ENCODE measurements at regions not wholly inside any gene's neighbourhood (a gene's known extent, or its start where the extent isn't known, plus 50 kb on each side); places are given as distances from the start of the nearest gene placed in this dataset.

DNA sequence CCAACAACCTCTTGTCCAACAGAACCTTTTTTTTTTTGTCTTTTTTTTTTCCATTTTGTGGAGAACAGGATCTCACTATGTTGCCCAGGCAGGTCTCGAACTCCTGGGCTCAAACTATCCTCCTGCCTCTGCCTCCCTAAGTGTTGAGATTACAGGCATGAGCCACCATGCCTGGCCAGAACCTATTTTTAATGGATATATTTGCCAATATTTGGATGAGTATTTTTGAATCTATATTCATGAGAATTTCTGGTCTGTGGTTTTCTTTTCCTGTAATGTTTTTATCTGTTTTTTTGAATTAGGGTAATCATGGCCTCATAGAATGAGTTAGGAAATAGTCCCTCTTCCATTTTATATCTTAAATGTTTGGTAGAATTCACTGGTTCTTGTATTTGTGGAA lies 70.4 kb upstream of the RET start:
- H3K4me1 ChIP-seq = no peaks in the 10 kb centered on the region
- H3K27ac ChIP-seq = no peak overlapping the region
- H3K4me2 ChIP-seq = no peak overlapping the region
- H3K9me3 ChIP-seq (replicated peaks in 1 of 11) = peaks cover 7 to 18% (median 13%) of the 10 kb centered on the region in 11 experiments; a peak in 14 of 22 replicates
- no peaks in the 10 kb centered on the region for H3K27me3 ChIP-seq
- no peak overlapping the region for H3K4me3 ChIP-seq
- H3K36me3 ChIP-seq = no peaks in the 10 kb centered on the region
- H3K9ac ChIP-seq = no peak overlapping the region
- no peak for TF ChIP-seq Cebpa-rat (IDR thresholded peaks at IDR 0.05)
- H4K20me1 ChIP-seq = no peaks in the 10 kb centered on the region

DNA sequence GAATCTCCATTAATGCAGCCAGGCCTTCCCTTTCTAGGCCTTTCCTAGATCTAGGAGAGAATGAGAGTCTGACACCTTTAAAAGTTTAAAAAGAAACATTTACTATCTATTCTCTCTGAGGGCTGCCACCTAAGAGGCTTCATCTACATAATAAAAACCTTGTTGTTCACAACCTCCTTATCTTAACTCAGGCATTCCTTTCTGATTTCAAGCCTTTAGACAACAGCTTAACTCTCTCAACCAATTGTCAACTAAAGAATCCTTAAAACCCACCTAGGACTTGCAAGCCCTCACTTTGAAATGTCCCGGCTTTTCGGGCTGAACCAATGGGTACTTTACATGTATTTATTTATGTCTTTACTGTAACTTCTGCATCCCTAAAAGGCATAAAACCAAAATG lies 64.3 kb upstream of the RET start:
- no peaks in the 10 kb centered on the region for H3K27me3 ChIP-seq
- no peak overlapping the region for H3K9ac ChIP-seq
- TF ChIP-seq Cebpa-rat (IDR thresholded peaks at IDR 0.05) = no peak
- H4K20me1 ChIP-seq = no peaks in the 10 kb centered on the region
- H3K9me3 ChIP-seq (replicated peaks in 1 of 11) = peaks cover 7 to 18% (median 13%) of the 10 kb centered on the region in 11 experiments; a peak in 14 of 22 replicates
- H3K4me1 ChIP-seq = no peaks in the 10 kb centered on the region
- no peak overlapping the region for H3K27ac ChIP-seq
- H3K36me3 ChIP-seq = no peaks in the 10 kb centered on the region
- no peak overlapping the region for H3K4me2 ChIP-seq
- no peak overlapping the region for H3K4me3 ChIP-seq

DNA sequence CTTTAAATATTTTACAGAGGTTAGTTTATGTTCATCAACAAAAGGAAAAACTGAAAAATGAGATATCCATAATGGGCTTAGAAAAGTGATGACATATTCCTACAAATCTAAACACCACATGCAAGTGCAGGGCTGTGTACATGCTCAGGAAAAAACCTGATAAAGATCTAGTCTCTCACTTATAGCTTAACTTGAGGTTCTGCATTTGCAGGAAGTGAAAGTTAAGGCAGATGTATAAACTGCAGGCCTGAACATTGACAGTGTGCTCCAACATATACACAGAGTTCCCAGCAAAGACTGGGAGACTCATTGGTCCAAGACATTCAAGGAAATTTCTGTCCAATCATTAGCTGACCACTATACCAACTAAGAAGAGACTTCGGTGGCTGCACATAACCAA lies 63.8 kb upstream of the RET start:
- no peaks in the 10 kb centered on the region for H4K20me1 ChIP-seq
- H3K4me3 ChIP-seq = no peak overlapping the region
- no peaks in the 10 kb centered on the region for H3K27me3 ChIP-seq
- no peaks in the 10 kb centered on the region for H3K36me3 ChIP-seq
- TF ChIP-seq Cebpa-rat (IDR thresholded peaks at IDR 0.05) = no peak
- H3K9ac ChIP-seq = no peak overlapping the region
- peaks cover 6 to 16% (median 9%) of the 10 kb centered on the region in 11 experiments; a peak in 13 of 22 replicates for H3K9me3 ChIP-seq (replicated peaks in 1 of 11)
- no peak overlapping the region for H3K27ac ChIP-seq
- H3K4me1 ChIP-seq = no peaks in the 10 kb centered on the region
- H3K4me2 ChIP-seq = no peak overlapping the region; a peak in 1 of 22 replicates

DNA sequence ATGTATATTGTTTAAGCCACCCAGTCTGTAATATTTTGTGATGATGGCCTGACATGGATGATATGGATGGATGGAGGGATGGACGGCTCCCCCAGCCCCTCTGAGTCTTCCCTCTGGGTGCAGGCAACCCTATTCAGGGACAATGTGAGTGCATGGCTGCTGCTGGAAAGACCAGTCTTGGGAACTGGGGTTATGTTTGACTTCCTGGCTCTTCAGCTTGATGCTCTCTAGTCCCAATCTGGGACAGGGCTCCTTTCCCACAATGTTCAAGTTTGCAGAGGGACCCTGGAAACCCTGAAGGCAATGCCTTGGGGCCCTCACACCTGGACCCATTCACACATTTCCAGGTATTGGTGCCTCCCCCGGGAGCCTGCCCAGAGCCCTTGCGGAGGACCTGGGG lies 52.3 kb upstream of the RET start:
- H3K4me2 ChIP-seq = 0 out of 22 replicates have a peak overlapping the region, but pooled peaks of 1 of the 11 experiments have one; percentile 92
- H3K4me1 ChIP-seq = peaks cover 11 to 41% (median 30%) of the 10 kb centered on the region in 10 experiments
- H3K4me3 ChIP-seq = no peak overlapping the region
- H3K36me3 ChIP-seq = no peaks in the 10 kb centered on the region
- H4K20me1 ChIP-seq = no peaks in the 10 kb centered on the region; a peak in 1 of 22 replicates
- no peak overlapping the region for H3K27ac ChIP-seq
- H3K9ac ChIP-seq = no peak overlapping the region
- H3K9me3 ChIP-seq (replicated peaks in 1 of 11) = peaks cover 0 to 4% (median 0%) of the 10 kb centered on the region in 11 experiments; a peak in 4 of 22 replicates
- no peak for TF ChIP-seq Cebpa-rat (IDR thresholded peaks at IDR 0.05)
- no peaks in the 10 kb centered on the region for H3K27me3 ChIP-seq

DNA sequence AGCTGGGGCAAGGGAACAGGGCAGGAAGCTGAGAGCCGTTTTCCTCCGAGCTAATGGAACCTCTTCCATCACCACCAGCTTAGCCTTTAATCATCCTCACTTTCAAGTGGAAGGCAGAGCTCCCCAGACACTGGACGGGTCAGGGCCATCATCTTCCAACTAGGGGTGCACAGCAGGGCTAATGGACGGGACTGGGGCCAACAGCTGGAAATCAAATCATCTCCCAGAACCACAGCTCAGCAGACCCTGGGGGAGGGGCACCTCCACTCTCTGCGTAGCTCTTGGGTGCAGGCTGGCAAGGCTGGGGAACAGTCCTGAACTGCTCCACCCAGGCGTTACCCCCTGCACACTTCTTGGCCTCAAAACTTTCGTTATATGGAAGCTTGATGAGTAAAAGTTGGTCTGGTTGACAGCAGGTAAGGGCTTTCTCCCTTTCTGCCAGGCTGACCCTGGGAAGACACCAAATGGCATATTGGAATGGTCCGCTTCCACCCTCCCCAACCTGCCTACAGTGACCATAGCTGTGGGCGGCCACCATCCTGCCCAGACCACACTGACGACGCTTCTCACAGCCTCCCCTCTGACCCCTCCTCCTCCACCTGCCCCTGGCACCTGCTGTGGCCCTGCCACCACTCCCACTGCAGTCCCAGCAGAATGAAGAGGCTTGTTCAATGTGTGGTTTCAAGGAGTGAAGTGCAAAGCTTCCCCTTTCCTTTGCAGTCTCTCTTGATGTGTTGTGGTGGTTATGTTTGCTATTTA lies 51.7 kb upstream of the RET start:
- Histone ChIP-seq H3K27me3 (no peaks in the 10 kb centered on the region), H3K4me1 (peaks cover 11 to 41% (median 30%) of the 10 kb centered on the region in 10 experiments), H3K36me3 (no peaks in the 10 kb centered on the region), H3K4me2 (peak overlapping the region in 4 of 11 experiments; percentile 25 to 94 (median 62); a peak in 4 of 22 replicates), H3K9ac (no peak overlapping the region), H3K9me3 (replicated peaks in 1 of 11) (peaks cover 0 to 10% (median 4%) of the 10 kb centered on the region in 11 experiments; a peak in 10 of 22 replicates), H3K4me3 (no peak overlapping the region), H4K20me1 (no peaks in the 10 kb centered on the region; a peak in 1 of 22 replicates), H3K27ac (no peak overlapping the region)
- no peak for TF ChIP-seq Cebpa-rat (IDR thresholded peaks at IDR 0.05)

DNA sequence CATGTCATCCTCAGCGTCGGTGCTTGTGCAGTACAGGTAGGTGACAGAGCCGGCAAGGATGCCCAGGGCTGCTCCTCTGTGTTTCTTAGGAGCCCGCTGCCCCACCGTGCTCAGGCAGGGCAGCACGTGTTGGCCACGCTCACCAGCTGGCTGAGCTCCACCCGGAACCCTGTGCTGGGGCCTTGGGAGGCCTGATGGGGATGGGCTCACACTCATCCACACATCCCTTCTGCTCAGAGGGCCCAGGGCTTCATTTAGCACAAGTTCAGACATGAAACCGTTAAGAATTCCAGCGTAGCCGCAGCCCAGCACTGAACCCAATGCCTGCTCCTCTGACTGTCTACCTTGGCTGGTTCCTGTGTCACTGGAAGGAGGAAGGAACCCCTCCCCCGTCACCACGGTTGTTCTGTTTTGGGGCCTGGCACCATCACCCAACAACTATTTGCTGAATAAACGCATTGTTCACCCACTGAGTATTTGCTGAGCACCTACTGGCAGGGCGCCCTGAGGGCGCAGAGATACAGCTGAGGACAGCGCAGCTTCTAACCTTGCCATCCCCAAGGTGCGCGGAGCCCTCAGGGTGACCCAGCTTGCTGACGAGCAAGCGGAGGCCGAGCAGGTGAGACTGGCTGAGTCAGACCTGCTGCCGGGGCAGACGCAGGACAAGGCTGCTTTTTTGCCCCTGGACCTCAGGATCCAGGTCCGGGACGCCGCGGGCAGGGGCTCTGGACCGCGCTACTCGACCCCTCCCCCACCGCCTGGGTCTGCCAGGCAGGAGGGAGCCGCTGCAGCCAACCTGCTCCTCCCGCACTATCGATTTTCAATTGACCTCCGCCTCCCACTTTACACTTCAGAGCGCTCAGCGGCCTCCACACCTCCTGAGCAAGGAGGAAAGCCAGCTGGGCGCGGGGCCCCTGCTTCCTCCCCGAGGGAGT lies 50.6 kb upstream of the RET start:
- peaks cover 11 to 41% (median 30%) of the 10 kb centered on the region in 10 experiments for H3K4me1 ChIP-seq
- H3K4me2 ChIP-seq = peak overlapping the region; percentile 62 to 94 (median 78)
- TF ChIP-seq Cebpa-rat (IDR thresholded peaks at IDR 0.05) = no peak
- no peaks in the 10 kb centered on the region for H3K27me3 ChIP-seq
- no peaks in the 10 kb centered on the region; a peak in 1 of 22 replicates for H4K20me1 ChIP-seq
- H3K4me3 ChIP-seq = no peak overlapping the region
- H3K27ac ChIP-seq = peak overlapping the region in 2 of 11 experiments; percentile 45 to 47; a peak in 3 of 22 replicates
- no peaks in the 10 kb centered on the region for H3K36me3 ChIP-seq
- H3K9ac ChIP-seq = peak overlapping the region in 4 of 11 experiments; percentile 14 to 46 (median 42); a peak in 5 of 22 replicates
- peaks cover 10 to 22% (median 16%) of the 10 kb centered on the region in 11 experiments for H3K9me3 ChIP-seq (replicated peaks in 1 of 11)

Data from BLaER1 treated with 17β-estradiol and CSF1 and Interleukin-3, amounts not matched to agents 10 nM and 100 nM (cell line).